ENCODE measurements at regions not wholly inside any gene's neighbourhood (a gene's known extent, or its start where the extent isn't known, plus 50 kb on each side); places are given as distances from the start of the nearest gene placed in this dataset.

- intact Hi-C loops (cut with DNase I) = no loop called here
- WGBS, 4 donors = 38 to 85% (median 65%) methylated on average over 1 to 6 of the region's 6 CpGs
- no peaks in the 10 kb centered on the region for H3K4me1 ChIP-seq (replicated peaks in 1 of 2)
- no peak overlapping the region for H3K4me3 ChIP-seq
- no peak overlapping the region for H3K27ac ChIP-seq
- H3K27me3 ChIP-seq = no peaks in the 10 kb centered on the region
- no peaks in the 10 kb centered on the region for H3K36me3 ChIP-seq (replicated peaks in 1 of 2)
- no peaks in the 10 kb centered on the region for H3K9me3 ChIP-seq (replicated peaks in 1 of 3)
- no peak for DNase-seq
- TF ChIP-seq CTCF (IDR thresholded peaks at IDR 0.05) = no peak
- TF ChIP-seq POLR2A (IDR thresholded peaks at IDR 0.05) = no peak
Observed at GRCh38 chr9:136609160-136609475, 53.6 kb upstream of the EGFL7 start.

GRCh38 chr9:136608348-136609159 is 54.2 kb upstream of the EGFL7 start:
- Histone ChIP-seq H3K4me1 (replicated peaks in 1 of 2) (no peaks in the 10 kb centered on the region), H3K27me3 (no peaks in the 10 kb centered on the region), H3K4me3 (no peak overlapping the region), H3K27ac (no peak overlapping the region), H3K36me3 (replicated peaks in 1 of 2) (no peaks in the 10 kb centered on the region), H3K9me3 (replicated peaks in 1 of 3) (no peaks in the 10 kb centered on the region)
- TF ChIP-seq CTCF (IDR thresholded peaks at IDR 0.05) = no peak
- TF ChIP-seq POLR2A (IDR thresholded peaks at IDR 0.05) = no peak
- intact Hi-C loops (cut with DNase I) = no loop called here
- 55 to 69% (median 63%) methylated on average over 7 to 16 of the region's 16 CpGs for WGBS, 4 donors
- DNase-seq = no peak

GRCh38 chr9:136607334-136607919 is 55.3 kb upstream of the EGFL7 start:
- intact Hi-C loops (cut with DNase I) = no loop called here
- Histone ChIP-seq H3K9me3 (replicated peaks in 1 of 3) (no peaks in the 10 kb centered on the region), H3K27ac (no peak overlapping the region), H3K4me3 (no peak overlapping the region), H3K4me1 (replicated peaks in 1 of 2) (no peaks in the 10 kb centered on the region), H3K27me3 (no peaks in the 10 kb centered on the region), H3K36me3 (replicated peaks in 1 of 2) (no peaks in the 10 kb centered on the region)
- DNase-seq = no peak
- TF ChIP-seq CTCF (IDR thresholded peaks at IDR 0.05) = no peak
- no peak for TF ChIP-seq POLR2A (IDR thresholded peaks at IDR 0.05)
- 85 to 100% (median 91%) methylated on average over 4 to 17 of the region's 17 CpGs for WGBS, 4 donors

- no peaks in the 10 kb centered on the region for H3K27me3 ChIP-seq
- 69 to 80% (median 79%) methylated on average over 8 to 19 of the region's 19 CpGs for WGBS, 4 donors
Observed at GRCh38 chr9:136606687-136607333, 55.9 kb upstream of the EGFL7 start.

More at GRCh38 chr9:136606687-136607333, 55.9 kb upstream of the EGFL7 start:
- Histone ChIP-seq H3K36me3 (replicated peaks in 1 of 2) (no peaks in the 10 kb centered on the region), H3K27ac (no peak overlapping the region), H3K4me3 (no peak overlapping the region), H3K9me3 (replicated peaks in 1 of 3) (no peaks in the 10 kb centered on the region), H3K4me1 (replicated peaks in 1 of 2) (no peaks in the 10 kb centered on the region)
- intact Hi-C loops (cut with DNase I) = no loop called here
- TF ChIP-seq POLR2A (IDR thresholded peaks at IDR 0.05) (no peak), CTCF (IDR thresholded peaks at IDR 0.05) (no peak)
- DNase-seq = no peak

Data from adrenal gland (tissue), 9 donors.